Colon (tissue), 2 donors: ENCODE measurements at regions not wholly inside any gene's neighbourhood (a gene's known extent, or its start where the extent isn't known, plus 50 kb on each side); places are given as distances from the start of the nearest gene placed in this dataset.

Experiments used
- FAIRE-seq: peaks from 2 replicates; lab custom pipeline; 2012; peaks lifted over from hg19 to GRCh38; lab: Jason Lieb, UNC
- donor health status: control.
- donor health status: control.

DNA sequence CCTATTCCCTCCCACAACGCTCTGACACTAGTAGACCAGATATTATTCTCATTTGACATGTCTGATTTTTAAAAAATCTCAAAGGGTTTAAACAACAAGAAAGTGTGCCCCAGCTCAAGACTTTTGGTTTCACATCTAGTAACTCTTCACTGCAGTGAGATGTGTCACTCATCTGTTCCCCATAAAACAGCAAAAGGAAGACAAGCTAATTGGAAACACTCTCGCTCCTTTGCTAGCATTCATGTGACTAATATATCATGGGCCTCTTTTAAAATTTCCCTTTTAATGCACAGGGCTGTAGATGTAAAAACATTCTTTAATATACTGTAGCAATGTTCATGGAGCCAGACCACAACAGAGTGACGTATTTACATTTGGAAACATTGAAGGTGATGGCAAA is 372.6 kb downstream of the ZNF608 start:
- FAIRE-seq, result no peak

DNA sequence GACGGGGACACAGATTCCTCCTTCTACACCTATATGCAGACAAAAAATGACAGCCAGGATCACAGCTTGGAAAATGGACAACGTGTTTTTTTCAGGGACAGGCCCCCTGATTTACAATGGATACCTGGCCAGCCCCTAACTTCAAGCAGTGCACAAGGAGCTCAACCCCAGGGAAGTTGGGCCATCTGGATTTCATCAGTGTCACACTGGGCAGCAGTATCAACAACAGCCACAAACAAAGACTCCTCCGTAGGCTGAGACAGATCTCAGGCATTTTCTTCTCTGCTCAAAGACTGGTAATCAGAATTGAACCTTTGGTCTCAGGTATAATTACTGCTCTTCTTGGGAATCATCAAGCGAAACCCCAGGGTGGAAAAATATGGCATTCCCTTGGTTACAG is 374.0 kb downstream of the ZNF608 start:
- no peak for FAIRE-seq

GRCh38 chr5:124371111-124371706 is 375.2 kb downstream of the ZNF608 start:
- no peak for FAIRE-seq

DNA sequence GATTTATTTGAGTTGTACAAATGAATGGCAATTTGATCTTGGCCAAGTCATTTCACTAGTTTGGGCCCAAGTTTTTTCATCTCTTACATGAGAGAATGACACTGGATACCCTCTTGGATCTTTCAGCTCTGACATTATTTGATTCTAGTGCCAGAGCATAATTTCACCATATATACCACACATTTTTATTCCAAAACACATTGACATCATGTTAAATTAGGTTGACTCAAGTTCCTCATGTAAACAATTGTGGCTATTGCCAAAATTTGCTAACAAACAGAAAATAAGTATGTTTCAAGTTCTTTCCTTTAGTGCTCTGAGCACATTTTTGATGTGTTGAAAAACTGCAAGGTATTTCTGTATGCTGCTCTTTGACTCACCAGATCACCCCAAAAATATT is 375.8 kb downstream of the ZNF608 start:
- no peak for FAIRE-seq

DNA sequence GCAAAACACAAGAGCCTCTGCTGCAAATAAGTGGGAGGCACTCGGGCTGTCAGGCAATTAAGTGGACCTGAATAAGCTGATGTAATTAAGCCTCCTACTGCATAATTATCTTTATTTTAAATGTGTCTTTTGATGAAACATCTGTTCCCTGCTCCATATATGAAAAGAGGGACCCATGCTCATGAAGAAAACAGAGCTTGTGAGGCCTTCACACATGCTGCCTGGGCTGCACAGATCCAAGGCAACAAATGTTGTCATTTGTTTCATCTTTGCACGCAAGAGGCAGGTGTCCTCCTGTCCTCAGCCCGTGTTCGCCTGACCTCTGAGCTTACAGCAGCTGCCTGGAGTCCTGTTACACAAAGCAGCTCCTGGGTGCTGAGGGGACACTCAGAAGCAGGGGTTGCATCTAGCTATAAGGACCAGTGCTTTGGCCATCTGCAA is 381.1 kb downstream of the ZNF608 start:
- no peak for FAIRE-seq

- FAIRE-seq, result no peak
Observed at GRCh38 chr5:124355928-124356327, 390.5 kb downstream of the ZNF608 start.

- FAIRE-seq, result no peak
Observed at GRCh38 chr5:124353016-124353415, 393.4 kb downstream of the ZNF608 start.

DNA sequence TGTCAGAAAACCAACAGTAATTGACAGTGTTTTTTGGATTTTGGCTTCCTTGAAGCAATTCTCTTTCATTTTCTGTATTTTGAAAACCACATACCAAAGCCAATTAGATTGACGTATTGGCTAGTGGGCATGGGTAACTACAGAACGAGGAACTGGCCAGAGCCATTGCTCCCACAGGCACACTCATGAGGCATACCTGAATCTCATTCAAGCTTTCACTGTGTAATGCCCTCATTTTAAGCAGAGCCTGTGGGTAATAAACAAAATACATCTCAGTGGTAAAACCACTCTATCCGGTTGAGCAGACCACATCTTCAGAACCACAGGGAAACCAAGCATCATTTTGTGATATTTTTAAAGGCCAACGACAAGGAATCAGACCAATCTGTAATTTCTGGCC is 394.1 kb downstream of the ZNF608 start:
- no peak for FAIRE-seq

DNA sequence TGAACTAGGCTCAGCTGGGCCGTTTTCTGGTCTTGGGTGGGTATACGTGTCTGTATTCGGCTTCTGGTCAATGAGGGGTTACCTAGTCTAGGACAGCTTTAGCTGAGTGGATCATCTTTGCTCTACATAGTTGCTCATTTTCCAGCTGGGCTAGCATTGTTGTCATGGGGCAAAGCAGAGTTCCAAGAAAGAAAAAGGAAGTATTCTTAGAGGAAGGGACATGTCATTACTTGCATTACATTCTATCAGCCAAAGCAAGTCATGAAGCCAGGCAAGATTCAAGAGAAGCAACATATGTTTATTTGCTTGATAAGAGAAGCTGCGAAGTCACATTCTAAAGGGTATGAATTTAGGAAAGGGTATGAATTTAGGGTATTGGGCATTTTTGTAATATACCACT is 396.5 kb downstream of the ZNF608 start:
- FAIRE-seq, result no peak

GRCh38 chr5:124343451-124343867 is 403.0 kb downstream of the ZNF608 start:
- FAIRE-seq, result no peak

DNA sequence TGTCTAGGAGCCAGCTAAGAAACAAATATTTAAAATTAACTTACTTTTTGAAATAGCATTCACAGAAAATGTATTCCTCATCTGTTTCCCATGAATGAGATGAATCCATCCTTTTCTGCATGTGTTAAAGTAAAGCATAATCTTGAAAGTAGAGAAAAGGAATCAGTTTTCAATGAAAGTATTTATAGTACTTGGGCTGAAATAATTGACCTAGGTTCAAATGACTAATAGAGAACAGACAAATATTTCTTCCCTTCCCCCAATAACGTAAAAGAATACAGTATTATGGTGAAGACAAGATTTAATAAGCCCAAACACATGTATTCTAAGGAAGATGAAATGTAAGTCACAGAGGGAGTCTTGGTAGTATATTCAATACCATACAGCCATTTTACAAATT is 403.5 kb downstream of the ZNF608 start:
- no peak for FAIRE-seq

DNA sequence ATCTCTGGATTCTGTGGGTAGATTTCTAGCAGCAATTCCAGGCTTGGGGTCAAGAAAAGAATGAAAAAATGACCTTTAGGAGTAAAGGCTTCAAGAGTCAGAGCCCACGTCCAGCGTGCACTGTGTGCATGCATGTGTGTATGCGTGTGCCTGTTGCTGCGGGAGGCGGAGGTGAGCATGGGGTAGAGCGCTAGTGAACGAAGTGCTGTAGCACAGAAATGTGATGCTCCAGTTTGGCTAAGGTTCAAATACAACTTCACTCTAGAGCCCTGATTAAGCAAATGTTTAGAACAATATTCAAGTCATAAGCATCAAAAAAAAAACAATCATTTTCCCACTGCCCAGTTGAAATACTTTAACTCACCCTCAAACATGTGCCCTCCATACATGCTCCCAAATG is 403.9 kb downstream of the ZNF608 start:
- FAIRE-seq, result no peak

DNA sequence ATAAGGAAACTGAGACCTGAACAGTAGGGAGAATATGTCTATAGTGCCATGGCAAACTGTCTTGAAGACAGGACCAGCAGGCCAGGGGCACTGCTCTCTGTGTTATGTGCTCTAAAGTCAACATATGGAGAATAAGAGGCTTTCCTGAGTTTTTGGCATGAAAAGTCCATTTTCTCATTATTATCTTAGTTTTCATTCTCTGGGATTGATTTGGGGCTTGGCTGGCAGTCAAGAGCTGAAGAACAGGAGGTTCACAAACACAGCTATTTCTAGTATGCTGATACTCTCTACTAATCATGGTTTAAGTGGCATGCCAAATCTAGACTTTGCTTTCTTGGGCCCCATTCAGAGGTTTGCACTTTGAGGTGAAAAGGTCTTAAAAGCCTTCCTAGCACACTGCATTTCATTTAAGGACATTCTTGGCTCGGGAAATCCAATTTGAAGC is 404.4 kb downstream of the ZNF608 start:
- no peak for FAIRE-seq

DNA sequence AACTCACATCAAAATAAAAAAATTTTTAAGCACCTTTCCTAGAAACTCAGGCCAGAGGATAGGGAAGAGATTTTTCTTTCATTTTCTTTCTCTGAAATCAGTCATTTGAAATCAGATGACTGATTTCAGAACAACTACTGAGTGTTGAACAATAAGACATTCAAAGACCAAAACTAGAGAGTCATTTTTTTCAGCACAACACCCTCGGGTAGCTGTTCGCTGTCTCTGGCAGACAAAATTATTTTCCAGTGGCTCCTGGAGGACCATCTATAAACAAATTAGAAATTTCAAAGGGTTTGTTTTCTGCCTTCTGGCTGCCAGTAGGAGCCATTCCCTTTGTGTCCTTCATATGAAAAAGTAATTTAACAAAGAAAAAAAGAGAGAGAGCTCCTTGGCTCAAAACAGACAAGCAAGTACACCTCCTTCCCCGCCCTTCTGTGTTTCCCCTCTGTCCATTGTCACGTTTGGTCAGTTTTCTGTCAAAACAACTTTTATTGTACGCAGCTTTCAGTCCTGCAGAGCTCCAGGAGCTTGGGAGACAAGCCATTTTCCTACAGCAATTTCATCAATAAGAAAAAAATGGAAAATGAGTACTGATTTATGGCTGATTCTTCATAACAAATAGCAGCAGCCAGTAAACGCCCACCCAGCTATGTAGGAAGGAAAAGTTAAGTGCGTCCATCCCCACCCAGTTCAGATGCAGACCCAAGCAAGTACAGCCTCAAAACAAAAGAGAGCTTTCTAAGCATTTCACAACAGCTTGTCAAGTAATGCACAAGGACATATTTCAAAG is 405.2 kb downstream of the ZNF608 start:
- no peak for FAIRE-seq

GRCh38 chr5:124337996-124338395 is 408.4 kb downstream of the ZNF608 start:
- FAIRE-seq, result no peak

DNA sequence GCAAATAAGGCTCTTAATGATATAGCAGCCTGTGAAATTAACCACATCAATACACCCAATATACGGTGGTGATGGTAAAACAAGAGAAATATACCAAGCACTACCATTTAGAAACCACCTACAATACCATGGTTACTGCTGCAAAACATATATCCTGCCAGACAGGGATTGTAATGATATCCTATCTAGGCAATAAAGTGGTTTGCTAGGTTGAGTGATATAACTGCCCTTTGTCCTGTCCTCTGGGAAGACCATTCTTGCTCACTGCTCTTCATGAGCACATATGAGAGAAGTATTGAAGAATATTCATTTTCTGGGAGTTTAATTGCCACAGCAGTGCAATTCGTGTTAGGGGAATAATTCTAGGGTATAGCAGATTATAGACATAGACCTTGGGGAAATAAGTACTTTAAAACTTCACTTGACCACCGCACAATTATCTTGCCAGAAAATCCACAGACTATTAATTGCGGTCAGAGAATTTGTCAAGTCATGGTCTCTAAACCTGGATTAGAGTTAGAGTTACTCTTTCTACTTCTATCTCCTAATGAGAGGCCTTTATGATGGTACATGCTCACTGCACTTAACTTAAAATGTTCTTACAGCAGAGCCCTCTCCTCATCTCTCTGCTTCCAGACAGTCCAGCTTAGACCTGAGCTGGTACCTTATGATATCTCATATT is 413.0 kb downstream of the ZNF608 start:
- FAIRE-seq, result no peak

DNA sequence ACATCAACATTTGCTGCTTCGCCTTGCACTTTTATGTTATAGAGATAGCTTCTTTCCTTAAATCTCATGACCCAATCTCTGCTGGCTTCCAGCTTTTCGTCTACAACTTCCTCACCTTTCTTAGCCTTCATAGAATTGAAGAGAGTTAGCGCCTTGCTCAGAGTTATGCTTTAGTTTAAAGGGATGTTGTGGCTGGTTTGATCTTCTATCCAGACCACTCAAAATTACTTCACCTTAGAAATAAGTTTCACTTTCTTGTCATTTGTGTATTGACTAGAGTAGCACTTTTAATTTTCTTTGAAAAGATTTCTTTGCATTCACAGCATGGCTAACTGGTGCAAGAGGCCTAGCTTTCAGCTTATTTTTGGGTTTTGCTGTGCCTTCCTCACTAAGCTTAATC is 414.2 kb downstream of the ZNF608 start:
- no peak for FAIRE-seq

- no peak for FAIRE-seq
Observed at GRCh38 chr5:124330595-124331220, 415.7 kb downstream of the ZNF608 start.

DNA sequence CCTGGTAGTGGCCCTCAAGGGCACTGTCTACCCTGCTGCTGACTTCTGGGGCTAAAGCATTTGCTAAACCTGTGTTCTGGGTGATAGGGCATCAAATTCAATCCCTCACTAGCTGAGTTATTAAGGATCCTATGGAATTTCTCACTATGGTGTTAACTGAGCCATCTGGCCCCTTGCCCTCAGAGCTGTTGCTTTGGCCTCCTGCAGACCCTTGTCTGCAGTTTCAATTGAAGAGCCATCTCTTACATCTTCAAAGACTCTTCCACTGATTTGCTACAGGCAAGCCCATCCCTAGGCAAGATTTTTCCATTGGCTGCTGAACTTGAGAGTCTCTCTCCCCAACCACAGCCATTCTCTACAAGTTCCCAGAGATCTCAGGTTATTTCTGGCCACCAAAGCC is 418.2 kb downstream of the ZNF608 start:
- no peak for FAIRE-seq

GRCh38 chr5:124318661-124319060 is 427.8 kb downstream of the ZNF608 start:
- no peak for FAIRE-seq

DNA sequence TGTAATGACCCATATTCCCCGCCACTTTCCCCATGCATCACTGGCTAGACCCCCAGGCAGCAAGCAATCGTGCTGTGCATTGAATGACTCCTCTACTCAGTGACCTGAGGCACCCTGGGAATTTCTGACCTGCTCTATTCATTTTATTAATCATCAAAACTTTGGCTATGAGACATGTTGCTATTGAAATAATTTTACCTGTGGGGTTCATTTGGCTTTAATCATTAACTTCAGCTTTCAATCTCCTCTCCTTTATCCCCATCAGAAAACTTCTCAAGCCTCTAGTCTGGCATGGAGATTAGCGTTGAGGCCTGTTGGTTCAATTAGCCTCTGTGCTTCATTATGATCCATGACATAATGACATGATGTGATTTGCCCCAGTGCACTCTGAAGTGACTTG is 429.0 kb downstream of the ZNF608 start:
- FAIRE-seq, result no peak

- no peak for FAIRE-seq
Observed at GRCh38 chr5:124315741-124316415, 430.6 kb downstream of the ZNF608 start.
